ENCODE measurements at regions not wholly inside any gene's neighbourhood (a gene's known extent, or its start where the extent isn't known, plus 50 kb on each side); places are given as distances from the start of the nearest gene placed in this dataset.

- TF ChIP-seq CTCF (conservative IDR thresholded peaks at IDR 0.05), result no peak
- TF ChIP-seq EZH2 (IDR thresholded peaks at IDR 0.05; ENCODE audit: low read depth), result no peak
- no peaks in the 10 kb centered on the region for H3K36me3 ChIP-seq (ENCODE audit: low read depth)
- ChIA-PET CTCF (no interaction called here), POLR2A (ENCODE audit: unreplicated experiment) (no interaction called here)
- no peaks in the 10 kb centered on the region for H3K79me2 ChIP-seq (ENCODE audit: low read depth)
- no peaks in the 10 kb centered on the region for H3K9me2 ChIP-seq (ENCODE audit: insufficient read depth)
- no peaks in the 10 kb centered on the region for H3F3A ChIP-seq (ENCODE audit: insufficient read depth, low read depth)
- DNase-seq, result no peak
- H4K20me1 ChIP-seq (ENCODE audit: insufficient read depth), result no peaks in the 10 kb centered on the region
- H3K27ac ChIP-seq, result no peak overlapping the region
- H2AFZ ChIP-seq, result no peak overlapping the region
- H3K4me1 ChIP-seq (replicated peaks; ENCODE audit: insufficient read depth), result no peaks in the 10 kb centered on the region
- no peak overlapping the region for H3K4me2 ChIP-seq
- no peaks in the 10 kb centered on the region for H3K27me3 ChIP-seq (ENCODE audit: insufficient read depth, low read depth)
- no peak overlapping the region for H3K4me3 ChIP-seq
- no TSS peak for BruUV-seq (replicated peaks)
- 0 out of 2 replicates have a peak, but pooled peaks cover 3% of the 10 kb centered on the region for H3K9me3 ChIP-seq (ENCODE audit: insufficient read depth, low read depth)
- intact Hi-C loops (cut with micrococcal nuclease; ENCODE audit: unreplicated experiment), result no loop called here
These were observed 98.3 kb upstream of the SYNDIG1 start for GRCh38 chr20:24370911-24371695.

- BruUV-seq (replicated peaks), result no TSS peak
- H3F3A ChIP-seq (ENCODE audit: insufficient read depth, low read depth), result no peaks in the 10 kb centered on the region
- H3K79me2 ChIP-seq (ENCODE audit: low read depth), result no peaks in the 10 kb centered on the region
These were observed 99.2 kb upstream of the SYNDIG1 start for GRCh38 chr20:24370249-24370648.

GRCh38 chr20:24368253-24368652 lies 101.2 kb upstream of the SYNDIG1 start:
- Histone ChIP-seq H3K4me2 (no peak overlapping the region), H4K20me1 (ENCODE audit: insufficient read depth) (no peaks in the 10 kb centered on the region), H3K4me1 (replicated peaks; ENCODE audit: insufficient read depth) (no peaks in the 10 kb centered on the region), H3F3A (ENCODE audit: insufficient read depth, low read depth) (no peaks in the 10 kb centered on the region), H3K27me3 (ENCODE audit: insufficient read depth, low read depth) (no peaks in the 10 kb centered on the region), H3K79me2 (ENCODE audit: low read depth) (no peaks in the 10 kb centered on the region), H3K27ac (no peak overlapping the region), H3K4me3 (no peak overlapping the region), H3K9me2 (ENCODE audit: insufficient read depth) (no peaks in the 10 kb centered on the region), H3K36me3 (ENCODE audit: low read depth) (no peaks in the 10 kb centered on the region), H3K9me3 (ENCODE audit: insufficient read depth, low read depth) (no peaks in the 10 kb centered on the region), H2AFZ (no peak overlapping the region)
- BruUV-seq (replicated peaks), result no TSS peak
- intact Hi-C loops (cut with micrococcal nuclease; ENCODE audit: unreplicated experiment), result loop anchor here (10.0 kb wide), 1 partner anchor 547 kb away; no protein-coding TSS in a partner anchor
- ChIA-PET CTCF (no interaction called here), POLR2A (ENCODE audit: unreplicated experiment) (no interaction called here)
- TF ChIP-seq EZH2 (IDR thresholded peaks at IDR 0.05; ENCODE audit: low read depth), result no peak
- TF ChIP-seq CTCF (conservative IDR thresholded peaks at IDR 0.05), result no peak
- DNase-seq, result no peak

More at GRCh38 chr20:24370249-24370648, 99.2 kb upstream of the SYNDIG1 start:
- Histone ChIP-seq H3K9me2 (ENCODE audit: insufficient read depth) (no peaks in the 10 kb centered on the region), H3K4me1 (replicated peaks; ENCODE audit: insufficient read depth) (no peaks in the 10 kb centered on the region), H3K4me2 (no peak overlapping the region), H3K27me3 (ENCODE audit: insufficient read depth, low read depth) (no peaks in the 10 kb centered on the region), H3K4me3 (no peak overlapping the region), H3K36me3 (ENCODE audit: low read depth) (no peaks in the 10 kb centered on the region), H3K9me3 (ENCODE audit: insufficient read depth, low read depth) (0 out of 2 replicates have a peak, but pooled peaks cover 3% of the 10 kb centered on the region), H4K20me1 (ENCODE audit: insufficient read depth) (no peaks in the 10 kb centered on the region), H2AFZ (no peak overlapping the region), H3K27ac (no peak overlapping the region)
- TF ChIP-seq EZH2 (IDR thresholded peaks at IDR 0.05; ENCODE audit: low read depth), result no peak
- no peak for TF ChIP-seq CTCF (conservative IDR thresholded peaks at IDR 0.05)
- POLR2A ChIA-PET (ENCODE audit: unreplicated experiment), result interaction anchor here (1.0 kb wide), 1 partner anchor 17 kb away, joined by 5 read pairs; no protein-coding TSS in a partner anchor
- DNase-seq, result no peak
- intact Hi-C loops (cut with micrococcal nuclease; ENCODE audit: unreplicated experiment), result no loop called here
- CTCF ChIA-PET, result no interaction called here
